DND-41 (cell line): ENCODE measurements at regions not wholly inside any gene's neighbourhood (a gene's known extent, or its start where the extent isn't known, plus 50 kb on each side); places are given as distances from the start of the nearest gene placed in this dataset.

Experiments
- CTCF ChIP-seq: IDR thresholded peaks from 2 replicates; pipeline ENCODE4 v1.5.1; 2012; ENCODE audit warnings: borderline replicate concordance, low read length, moderate library complexity, mild to moderate bottlenecking; ENCODE audit not compliant: poor library complexity, severe bottlenecking; ENCODE audit errors: extremely low read depth
- EZH2 ChIP-seq: IDR thresholded peaks from 3 replicates; pipeline ENCODE4 v1.6.1; 2012; ENCODE audit warnings: borderline replicate concordance, low read depth, mild to moderate bottlenecking, moderate library complexity, low read length, inconsistent platforms; ENCODE audit not compliant: severe bottlenecking

- TF ChIP-seq EZH2, result no peak
- TF ChIP-seq CTCF, result no peak
Measured at GRCh38 chr21:35635994-35636393, 424.3 kb downstream of the SETD4 start.
